ENCODE measurements at regions not wholly inside any gene's neighbourhood (a gene's known extent, or its start where the extent isn't known, plus 50 kb on each side); places are given as distances from the start of the nearest gene placed in this dataset.
"Not testable (repeated sequence)": the region's sequence is repeated elsewhere in the genome, so short reads cannot be mapped to it uniquely, and the experiment has no call there.

DNA sequence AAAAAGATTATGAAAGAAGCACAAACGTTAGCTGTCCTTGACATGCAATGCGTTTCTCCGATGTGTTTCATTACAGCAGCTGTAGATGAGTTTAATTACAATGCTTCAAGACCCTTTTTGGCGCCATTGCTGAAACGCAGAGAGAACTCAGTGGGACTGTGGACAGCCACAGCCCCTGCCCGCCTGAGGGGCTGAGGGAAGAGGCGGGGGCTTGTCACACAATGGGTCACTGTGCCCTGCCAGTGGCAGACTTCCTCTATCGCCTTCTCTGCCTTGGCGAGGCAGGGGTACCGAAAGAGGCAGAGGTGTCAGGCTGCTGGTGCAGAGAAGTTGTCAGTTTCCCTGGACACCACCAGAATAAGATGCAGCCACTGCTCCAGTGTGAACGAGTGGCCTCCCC, 252.0 kb downstream of the NR2F2 start:
- no peak for DNase-seq (ENCODE audit: low spot score)

DNA sequence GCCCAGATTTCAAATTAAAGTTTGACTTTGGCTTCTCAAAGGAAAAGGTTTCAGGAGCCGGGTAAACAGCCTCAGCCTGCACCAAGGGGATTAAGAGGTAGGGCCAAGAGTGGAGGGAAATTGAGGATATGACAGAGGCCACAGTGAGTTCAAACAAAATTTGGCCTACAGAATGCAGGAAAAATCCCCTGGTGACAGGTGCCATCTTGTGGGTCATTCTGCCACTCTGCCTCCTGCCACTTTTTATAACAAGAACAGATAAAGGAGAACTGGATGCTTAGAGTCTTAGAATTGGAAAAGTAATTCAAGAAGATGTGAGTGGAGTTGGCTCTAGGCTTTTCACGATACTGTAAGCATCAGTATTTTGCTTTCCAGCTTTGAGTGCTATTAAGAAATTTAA, 253.2 kb downstream of the NR2F2 start:
- DNase-seq (ENCODE audit: low spot score) = no peak

DNA sequence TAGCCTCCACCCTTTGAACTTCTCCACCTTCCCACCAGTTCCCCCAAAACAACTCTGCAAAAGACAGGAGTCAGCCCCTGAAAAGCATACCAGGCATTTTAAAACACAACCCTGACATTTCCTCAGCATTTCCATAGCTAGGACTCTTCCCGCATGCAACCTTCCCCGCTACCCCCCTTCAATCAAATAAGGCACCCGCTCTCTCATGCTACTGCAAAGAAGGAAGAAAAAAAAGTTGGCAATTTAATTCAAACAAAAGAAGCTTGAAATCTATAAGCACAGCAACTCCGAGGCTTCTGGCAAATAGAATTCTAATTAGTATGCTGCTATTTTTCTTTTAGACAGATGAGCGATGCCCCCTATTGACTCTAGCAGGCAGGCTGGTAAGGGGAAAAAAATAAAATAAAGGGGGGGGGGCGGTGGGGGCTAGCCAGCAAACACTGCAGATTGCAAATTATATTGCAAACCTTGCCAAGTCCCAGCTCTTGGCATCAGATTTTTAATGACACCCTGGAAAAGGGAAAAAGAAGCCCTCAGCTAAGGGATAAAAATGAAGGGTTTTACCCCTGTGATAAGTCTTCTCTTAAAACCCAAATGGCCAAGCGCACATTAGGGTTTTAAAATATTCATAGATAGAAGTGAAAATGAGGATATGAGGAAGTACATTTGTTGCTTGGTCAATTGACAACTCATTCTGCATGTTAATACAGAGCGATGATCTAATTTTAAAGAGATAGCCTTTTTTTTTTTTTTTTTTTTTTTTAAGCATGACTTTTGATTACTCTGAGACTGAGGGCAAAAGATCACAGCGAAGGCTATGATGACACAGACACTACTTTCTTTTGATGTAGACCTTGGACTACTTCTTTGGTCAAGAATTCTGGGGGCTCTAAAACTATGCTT, 255.2 kb downstream of the NR2F2 start:
- no peak for DNase-seq (ENCODE audit: low spot score)

DNA sequence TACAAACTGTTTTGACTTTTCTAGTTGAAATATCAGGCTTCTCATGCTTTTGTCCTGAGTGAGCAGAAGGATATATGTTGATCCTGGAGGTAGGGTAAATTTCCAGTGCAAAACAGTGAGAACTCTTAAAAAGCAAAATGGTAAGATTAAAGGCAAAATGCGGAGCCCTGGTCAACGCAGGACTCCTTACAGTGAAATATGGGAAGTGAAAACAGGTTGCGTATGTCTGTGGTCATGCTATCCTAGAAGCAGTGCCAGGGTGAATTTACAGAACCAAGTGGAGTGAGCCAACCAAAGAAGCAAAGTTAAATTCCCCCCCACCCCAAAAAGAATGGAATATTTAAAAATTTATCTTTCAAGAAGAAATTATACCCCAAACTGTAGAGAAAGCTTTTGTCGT, 256.4 kb downstream of the NR2F2 start:
- DNase-seq (ENCODE audit: low spot score) = no peak

DNA sequence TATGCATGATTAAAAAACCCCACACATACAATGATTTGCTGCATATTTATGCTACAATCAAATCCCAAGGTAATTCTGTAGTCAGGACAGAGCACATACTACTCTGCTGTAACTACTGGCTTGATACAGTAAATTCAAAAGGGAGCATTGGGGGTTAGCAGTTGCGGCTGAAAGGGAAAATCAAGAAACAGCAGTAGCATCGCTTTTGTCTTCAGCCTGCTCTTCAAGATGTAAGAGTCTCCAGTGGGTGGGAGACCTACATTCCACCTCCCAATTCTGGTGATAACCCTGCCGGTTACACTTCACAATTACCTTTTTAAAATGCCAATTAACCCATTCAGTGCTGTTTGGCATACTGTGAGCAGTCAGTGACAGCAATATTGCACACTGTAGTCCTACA, 259.4 kb downstream of the NR2F2 start:
- no peak for DNase-seq (ENCODE audit: low spot score)

DNA sequence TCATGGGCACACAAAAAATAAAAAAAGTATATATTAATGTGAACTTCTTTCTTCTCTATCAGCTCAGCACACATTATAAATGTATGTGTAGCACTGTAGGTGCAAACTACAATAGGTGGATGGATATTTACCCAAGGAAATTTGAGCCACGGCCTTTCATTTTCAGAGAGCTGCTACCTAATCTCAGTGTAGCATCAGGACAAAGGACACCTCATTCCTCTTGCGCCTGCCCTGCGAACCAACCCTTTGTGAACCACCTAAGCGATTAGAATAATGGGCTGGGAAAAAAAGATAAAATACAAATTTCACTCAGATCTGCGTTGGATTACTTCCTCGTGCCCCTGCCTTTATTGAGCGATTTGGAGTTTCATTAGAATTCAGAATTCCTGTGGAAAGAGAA, 263.2 kb downstream of the NR2F2 start:
- DNase-seq (ENCODE audit: low spot score) = no peak

DNA sequence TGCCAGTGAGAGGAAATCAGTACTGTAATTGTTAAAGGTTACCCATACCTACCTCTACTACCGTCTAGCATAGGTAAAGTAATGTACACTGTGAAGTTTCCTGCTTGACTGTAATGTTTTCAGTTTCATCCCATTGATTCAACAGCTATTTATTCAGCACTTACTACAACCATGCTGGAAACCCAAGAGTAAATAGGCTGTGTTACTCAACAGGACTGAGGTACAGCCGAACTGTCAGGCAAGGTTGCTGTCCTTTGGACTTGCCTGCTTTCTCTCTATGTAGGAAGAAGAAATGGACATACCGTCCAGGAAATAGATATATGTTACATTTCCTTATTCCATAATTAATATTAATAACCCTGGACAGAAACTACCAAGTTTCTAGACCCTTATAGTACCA, 265.5 kb downstream of the NR2F2 start:
- DNase-seq (ENCODE audit: low spot score) = no peak

DNA sequence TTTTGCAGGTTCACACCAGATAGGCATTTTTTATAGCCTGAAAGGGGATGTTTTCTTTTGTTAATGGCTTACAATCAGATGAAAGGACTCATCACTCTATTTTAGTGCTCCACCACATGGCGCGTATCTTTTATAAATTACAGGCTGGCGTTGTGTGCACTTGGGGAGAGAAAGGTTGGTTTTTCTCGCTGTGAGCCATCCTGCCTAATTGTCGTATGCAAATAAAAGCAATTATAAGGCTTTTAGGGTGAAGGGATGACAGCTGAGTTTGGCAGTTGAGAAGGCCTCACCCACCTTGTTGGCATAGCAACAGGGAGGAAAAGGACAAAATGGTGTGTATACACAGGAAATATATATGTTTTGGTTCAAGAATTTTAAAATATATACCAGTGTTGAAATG, 268.0 kb downstream of the NR2F2 start:
- no peak for DNase-seq (ENCODE audit: low spot score)

DNA sequence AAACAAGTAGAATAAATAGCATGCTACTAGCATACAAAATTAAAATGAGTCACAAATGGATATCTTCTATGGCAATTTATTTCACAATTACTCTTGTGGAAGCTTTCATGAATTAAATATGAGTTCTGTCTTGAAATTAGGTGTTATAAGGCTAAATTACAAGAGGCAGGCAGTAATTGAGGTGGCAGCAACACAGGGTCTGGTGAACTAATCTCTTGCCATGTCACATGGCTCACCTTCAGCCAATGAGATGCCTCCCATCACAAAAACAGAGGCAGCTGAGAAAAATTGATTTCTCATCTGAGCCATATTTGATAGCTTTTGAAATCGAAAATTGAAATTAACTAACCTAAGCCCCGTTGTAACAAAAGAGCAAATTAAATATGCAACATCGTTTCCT, 268.8 kb downstream of the NR2F2 start:
- DNase-seq (ENCODE audit: low spot score) = no peak

DNA sequence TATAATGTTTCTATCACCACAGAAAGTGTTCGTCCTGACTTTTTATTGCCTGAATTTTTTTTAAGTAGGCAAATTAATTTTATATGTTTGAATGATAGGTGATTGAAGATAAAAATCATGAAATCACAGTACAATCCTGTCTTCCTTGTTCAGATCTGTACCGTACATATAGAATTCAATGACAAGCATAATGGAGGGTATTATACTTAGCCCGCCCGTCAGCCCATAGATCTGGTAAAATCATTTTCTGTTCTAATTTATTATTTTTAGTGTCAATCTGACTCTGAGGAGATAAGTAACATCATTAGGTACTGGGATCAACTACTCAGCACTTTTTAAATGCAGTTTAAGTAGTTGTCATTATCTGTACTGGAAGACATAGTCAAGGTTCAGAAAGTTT, 269.9 kb downstream of the NR2F2 start:
- DNase-seq (ENCODE audit: low spot score) = no peak

DNA sequence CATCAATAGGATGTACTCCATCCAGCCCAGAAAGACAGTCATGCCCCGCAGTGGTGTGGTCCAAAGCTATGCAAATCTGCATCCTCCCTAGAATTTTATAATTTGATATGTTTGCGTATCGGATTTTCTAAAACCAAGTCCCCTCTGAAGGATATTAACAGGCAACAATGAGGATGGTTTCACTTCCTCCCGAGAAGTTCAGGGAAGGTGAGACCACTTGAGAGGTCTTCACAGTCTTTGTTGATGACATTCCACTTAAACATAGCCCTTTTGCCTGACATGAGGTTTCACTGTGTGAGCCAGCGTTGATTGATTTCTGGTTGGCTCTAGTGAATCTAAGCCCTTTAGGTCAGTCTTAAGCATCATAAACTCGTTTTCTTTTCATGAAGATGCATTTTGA, 276.1 kb downstream of the NR2F2 start:
- no peak for DNase-seq (ENCODE audit: low spot score)

DNA sequence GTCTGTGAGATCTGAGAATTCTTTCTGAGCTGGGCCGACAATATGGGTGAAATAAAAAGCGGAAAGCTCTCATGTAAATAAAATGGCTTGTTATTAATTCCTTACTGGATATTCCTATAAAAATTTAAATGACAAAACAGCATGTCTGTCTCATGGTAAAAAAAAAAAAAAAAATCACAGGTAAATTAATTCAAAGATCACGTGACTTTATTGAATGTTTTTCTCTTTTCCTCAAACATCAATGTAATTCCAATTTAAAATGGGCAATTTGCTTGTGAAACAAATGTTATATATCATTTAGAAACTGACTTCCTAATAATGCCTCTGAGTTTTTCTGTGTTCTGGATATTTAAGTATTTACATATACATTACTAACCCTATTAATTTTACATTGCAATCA, 280.3 kb downstream of the NR2F2 start:
- no peak for DNase-seq (ENCODE audit: low spot score)

DNA sequence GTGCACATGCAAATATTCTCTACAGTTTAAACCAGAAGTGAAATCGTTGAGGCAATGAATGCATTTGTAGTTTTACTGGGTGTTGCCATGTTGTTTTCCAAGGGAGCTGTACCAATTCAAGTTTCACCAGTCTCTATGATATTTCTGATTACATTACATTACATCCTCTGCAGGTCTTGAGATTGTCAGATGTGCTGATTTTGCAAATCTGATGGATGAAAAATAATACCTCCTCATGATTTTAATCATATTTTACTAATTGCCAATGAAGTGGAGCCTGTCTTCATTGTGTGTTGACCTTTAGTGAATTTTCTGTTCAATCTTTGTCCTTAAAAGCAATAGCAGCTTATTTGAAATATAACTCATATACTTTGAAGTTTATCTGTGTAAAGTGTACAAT, 282.4 kb downstream of the NR2F2 start:
- no peak for DNase-seq (ENCODE audit: low spot score)

DNA sequence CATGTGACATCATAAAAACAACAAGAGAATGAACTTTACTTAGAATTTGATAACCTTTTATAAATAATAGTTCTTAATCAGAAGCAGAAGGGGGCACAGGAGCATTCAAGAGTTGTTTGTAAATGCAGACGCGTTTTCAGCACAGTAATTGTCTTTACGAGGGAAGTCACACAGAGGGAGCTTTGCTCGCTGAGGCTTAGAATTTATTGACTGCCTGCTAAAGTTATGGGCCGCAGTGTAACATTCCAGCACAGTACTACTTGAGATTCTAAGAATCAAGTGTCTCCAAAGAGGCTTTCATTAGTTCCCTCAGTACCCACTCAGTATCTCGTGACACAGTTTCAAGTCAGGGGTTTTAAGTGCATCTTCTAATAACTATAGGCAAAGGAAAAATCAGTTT, 288.7 kb downstream of the NR2F2 start:
- no peak for DNase-seq (ENCODE audit: low spot score)

DNA sequence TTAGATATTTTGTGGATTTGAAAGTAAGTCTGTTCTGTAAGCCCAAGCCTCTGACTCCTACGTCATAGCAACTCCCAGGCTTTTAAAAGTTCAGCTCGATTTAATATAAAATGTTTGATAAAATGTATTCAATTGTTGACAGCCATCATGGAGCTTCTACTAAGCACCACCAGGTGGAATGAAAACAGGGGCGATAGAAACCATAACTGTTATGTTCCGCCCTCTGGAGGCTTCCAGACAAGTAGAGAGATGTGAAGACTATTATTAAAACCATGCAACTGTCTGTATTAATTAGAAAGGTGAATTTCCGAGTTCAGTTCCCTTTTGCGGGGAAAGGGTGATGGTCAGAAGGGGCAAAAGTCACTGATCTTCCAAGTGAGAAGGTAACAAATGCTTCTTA, 292.2 kb downstream of the NR2F2 start:
- DNase-seq (ENCODE audit: low spot score) = no peak

DNA sequence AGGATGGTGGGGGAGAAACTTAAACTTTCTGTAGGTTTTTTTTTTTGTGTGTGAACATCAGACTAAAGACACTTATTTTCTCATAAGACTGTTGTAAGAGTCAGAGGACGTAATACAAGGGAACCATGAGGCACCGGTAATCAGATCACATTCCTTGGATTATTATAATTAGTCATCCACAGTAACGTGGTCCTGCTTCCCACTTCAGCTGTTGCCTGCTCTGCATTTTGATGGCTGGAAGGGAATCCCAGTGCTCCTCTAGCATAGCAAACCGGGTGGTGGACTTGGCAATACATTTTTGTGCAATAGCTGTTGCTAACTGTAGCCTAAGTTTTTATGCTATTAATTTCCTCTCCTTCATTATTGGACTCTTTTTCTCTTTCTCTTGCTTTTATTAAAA, 294.8 kb downstream of the NR2F2 start:
- no peak for DNase-seq (ENCODE audit: low spot score)

DNA sequence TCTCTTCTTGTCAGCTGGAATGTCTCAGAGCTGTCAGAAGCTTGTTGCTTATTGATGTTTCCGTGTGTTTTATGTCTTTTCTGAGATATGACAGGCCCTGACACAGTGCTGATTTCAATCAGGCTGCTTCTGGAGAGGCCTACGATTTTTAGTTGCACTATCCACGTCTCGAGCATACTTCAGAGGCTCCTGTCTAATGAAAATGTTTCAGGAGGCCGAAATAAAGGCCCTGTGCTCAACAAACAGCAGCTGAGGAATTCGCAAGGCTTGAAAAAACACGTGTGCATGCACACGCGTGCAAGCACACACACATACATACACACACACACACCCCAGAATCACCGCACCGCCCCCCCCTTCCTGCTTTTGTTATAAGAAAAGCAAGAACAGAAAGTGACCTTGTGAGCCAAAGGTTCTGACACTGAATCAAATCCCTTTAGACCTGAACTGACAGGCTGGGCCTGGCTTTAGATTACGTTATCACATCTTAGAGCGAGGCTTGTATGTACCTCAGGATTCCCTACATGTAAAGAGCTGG, 296.6 kb downstream of the NR2F2 start:
- DNase-seq (ENCODE audit: low spot score) = no peak

DNA sequence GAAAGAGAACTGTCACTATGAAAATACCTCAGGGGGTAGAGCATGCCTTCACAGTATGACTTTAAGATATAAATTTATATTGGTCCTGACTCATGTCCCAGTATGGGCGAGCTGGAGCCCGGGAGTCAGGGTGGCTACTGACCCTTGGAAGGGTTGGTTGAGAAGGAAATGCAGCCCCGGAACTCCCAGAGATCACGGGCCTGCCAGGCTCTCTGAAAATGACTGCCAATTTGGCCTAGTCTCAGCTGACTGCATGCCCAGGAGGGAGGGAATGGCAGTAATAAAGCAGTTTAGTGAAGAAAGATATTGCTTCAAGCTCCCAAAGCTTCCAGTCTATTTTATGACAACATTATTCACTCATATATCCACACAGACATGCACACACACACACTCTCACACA, 299.0 kb downstream of the NR2F2 start:
- DNase-seq (ENCODE audit: low spot score) = no peak

DNA sequence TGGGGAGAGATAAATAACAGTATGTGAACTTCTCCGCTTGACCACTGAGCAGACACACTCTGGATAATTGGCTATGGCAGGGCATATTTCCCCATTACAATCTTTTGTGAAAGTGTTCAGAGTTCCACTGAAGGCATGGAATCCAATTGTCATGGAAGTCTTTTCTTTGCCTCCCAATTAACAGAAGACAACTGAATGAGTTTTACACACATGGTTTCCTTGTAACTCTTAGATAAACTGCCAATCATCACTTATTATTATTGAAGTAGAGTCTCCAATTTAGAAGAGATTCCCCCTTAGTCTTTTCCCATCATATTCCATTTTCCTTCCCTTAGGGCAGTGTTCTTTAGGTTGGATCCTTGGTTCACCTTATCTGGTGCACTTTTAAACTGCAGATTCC, 308.3 kb downstream of the NR2F2 start:
- no peak for DNase-seq (ENCODE audit: low spot score)

DNA sequence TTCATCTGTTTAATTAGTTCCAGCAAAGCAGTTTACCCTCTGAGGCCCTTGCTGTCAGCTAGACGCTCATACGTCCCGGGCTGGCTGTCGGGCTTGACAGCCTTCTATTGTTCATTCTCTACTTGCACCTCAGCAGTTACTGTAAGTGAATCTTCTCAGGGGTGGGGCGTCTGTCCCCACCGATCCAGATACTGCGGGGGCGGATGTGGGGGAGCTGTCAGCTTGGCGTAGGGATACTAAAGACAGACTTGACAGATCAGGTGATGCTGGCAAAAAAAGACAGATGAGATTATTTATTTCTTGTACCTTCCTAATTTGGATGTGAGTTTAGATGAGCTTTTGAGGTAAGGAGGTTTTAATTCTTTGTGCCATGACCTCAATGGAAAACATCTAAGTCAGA, 315.3 kb downstream of the NR2F2 start:
- no peak for DNase-seq (ENCODE audit: low spot score)

DNA sequence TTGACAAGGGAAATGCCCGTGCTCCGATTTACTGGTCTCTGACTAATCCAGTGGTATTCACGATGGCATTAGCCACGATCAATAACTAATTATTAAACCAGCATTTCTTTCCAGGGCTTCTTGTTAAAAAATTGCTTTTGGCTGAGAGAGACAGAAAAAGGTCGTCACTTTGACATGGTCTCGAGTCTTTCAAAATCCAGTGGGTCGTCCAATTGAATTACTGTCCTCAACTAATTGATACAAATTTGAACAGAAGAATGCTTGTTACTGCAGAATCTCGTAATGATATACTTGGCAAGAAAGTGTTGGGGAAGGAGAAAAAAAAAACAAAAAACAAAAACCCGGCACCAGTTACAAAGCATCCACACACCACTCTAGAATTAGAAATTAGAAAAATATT, 318.4 kb downstream of the NR2F2 start:
- no peak for DNase-seq (ENCODE audit: low spot score)

DNA sequence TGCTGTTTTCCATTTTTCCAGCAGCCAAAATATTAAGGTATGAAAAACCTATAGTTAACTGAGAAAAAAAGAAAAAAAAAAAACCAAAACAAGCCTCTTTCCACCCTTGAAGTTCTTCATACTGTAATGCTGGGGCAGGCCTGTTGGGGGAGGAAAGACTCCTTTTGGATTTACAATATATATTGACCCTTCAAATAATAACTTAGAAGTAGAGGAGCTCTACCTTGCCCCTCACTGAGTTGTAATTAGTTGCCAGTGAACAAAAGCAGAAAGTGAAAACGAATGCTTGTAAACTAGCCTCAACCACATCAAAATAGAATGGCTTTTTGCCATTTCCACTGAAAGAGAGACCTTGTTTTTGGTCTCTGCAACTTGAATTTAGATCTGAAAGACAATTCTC, 326.6 kb downstream of the NR2F2 start:
- DNase-seq (ENCODE audit: low spot score) = no peak

DNA sequence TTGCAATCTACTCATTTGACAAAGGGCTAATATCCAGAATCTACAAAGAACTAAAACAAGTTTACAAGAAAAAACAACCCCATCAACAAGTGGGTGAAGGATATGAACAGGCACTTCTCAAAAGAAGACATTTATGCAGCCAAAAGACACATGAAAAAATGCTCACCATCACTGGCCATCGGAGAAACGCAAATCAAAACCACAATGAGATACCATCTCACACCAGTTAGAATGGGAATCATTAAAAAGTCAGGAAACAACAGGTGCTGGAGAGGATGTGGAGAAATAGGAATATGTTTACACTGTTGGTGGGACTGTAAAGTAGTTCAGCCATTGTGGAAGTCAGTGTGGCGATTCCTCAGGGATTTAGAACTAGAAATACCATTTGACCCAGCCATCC, 336.5 kb downstream of the NR2F2 start:
- DNase-seq (ENCODE audit: low spot score) = not testable (repeated sequence)

DNA sequence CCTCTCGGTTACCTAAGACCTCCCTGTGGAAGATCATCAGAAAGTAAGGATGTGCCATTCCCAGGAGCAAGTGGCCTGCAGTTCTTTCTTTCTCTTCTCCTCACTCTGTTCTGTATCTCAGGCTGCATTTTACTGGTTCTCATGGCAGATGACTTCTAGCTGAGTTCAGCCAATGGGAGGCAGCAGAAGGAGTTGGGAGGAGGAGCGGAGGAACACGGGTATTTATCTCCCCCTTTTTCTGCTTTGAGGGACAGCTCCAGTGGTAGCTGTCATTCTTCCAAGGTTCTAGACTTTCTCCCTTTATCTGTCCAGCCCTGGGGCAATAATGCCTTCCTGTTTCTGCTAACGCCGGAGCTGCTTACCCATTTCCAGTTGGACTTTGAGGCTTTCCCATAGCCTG, 339.9 kb downstream of the NR2F2 start:
- DNase-seq (ENCODE audit: low spot score) = no peak
